IMR-90 (cell line): ENCODE measurements at regions not wholly inside any gene's neighbourhood (a gene's known extent, or its start where the extent isn't known, plus 50 kb on each side); places are given as distances from the start of the nearest gene placed in this dataset.

Experiments used
- ATAC-seq: fragments of 200-7000 bp; cut with Tn5 transposase; 2 replicates; pipeline ENCODE4 v1.9.1; 2020; ENCODE audit warnings: low read depth, mild to moderate bottlenecking, moderate library complexity
- BruUV-seq: library from RNA; stranded (reverse); fragments of 400-500 nt; replicated peaks from 2 replicates; lab custom pipeline; 2021; lab: Mats Ljungman, UMichigan
- CTCF ChIA-PET: fragments of 300-600 bp; formaldehyde crosslinking; extraction: SDS; loops from one replicate; lab custom pipeline; 2021; ENCODE audit warnings: antibody characterized with exemption; lab: Yijun Ruan, JAX
- POLR2A ChIA-PET: fragments of 300-600 bp; sonication (Branson Sonifier 250); formaldehyde crosslinking; loops from one replicate; lab custom pipeline; 2022; ENCODE audit warnings: antibody characterized with exemption; ENCODE audit not compliant: unreplicated experiment; lab: Charles Lee
- DNase-seq: peaks from one replicate; pipeline ENCODE4 v3.0.0; 2013
- H2AFZ ChIP-seq: replicated peaks from 2 replicates; pipeline ENCODE3; 2013; ENCODE audit warnings: low read length, mild to moderate bottlenecking; ENCODE audit not compliant: poor library complexity
- H2AK5ac ChIP-seq: 2 replicates; pipeline ENCODE4 v1.6.1; 2013; ENCODE audit warnings: low read depth, low read length, inconsistent platforms
- H2AK9ac ChIP-seq: replicated peaks from 2 replicates; pipeline ENCODE3; 2013; ENCODE audit warnings: mild to moderate bottlenecking, low read depth, low read length, moderate library complexity; ENCODE audit not compliant: poor library complexity
- H2BK120ac ChIP-seq: 2 replicates; pipeline ENCODE4 v1.6.1; 2013; ENCODE audit warnings: low read depth, low read length, inconsistent platforms
- H2BK15ac ChIP-seq: 3 replicates; pipeline ENCODE4 v1.6.1; 2013; ENCODE audit warnings: low read depth, low read length, inconsistent platforms
- H2BK20ac ChIP-seq: 2 replicates; pipeline ENCODE4 v1.6.1; 2013; ENCODE audit warnings: low read depth, mild to moderate bottlenecking, inconsistent platforms, low read length, moderate library complexity
- H2BK5ac ChIP-seq: 2 replicates; pipeline ENCODE4 v1.6.1; 2013; ENCODE audit warnings: mild to moderate bottlenecking, low read depth, low read length, inconsistent platforms; ENCODE audit not compliant: poor library complexity, severe bottlenecking
- H3K14ac ChIP-seq: replicated peaks from 2 replicates; pipeline ENCODE4 v1.6.1; 2013; ENCODE audit warnings: low read depth, low read length, inconsistent platforms
- H3K18ac ChIP-seq: 2 replicates; pipeline ENCODE4 v1.6.1; 2013; ENCODE audit warnings: low read depth, low read length, control low read depth
- H3K23ac ChIP-seq: 2 replicates; pipeline ENCODE4 v1.6.1; 2013; ENCODE audit warnings: low read depth, low read length, inconsistent platforms
- H3K27ac ChIP-seq: 2 replicates; pipeline ENCODE4 v1.5.1; 2013; ENCODE audit warnings: mild to moderate bottlenecking, control low read depth, low read length; ENCODE audit not compliant: insufficient read depth
- H3K27me3 ChIP-seq: 2 replicates; pipeline ENCODE4 v1.6.1; 2013; ENCODE audit warnings: low read length; ENCODE audit not compliant: control insufficient read depth, insufficient read depth
- H3K36me3 ChIP-seq: 2 replicates; pipeline ENCODE4 v1.6.1; 2013; ENCODE audit warnings: low read length, mixed read lengths; ENCODE audit not compliant: control insufficient read depth, insufficient read depth
- H3K4ac ChIP-seq: 2 replicates; pipeline ENCODE4 v1.6.1; 2013; ENCODE audit warnings: low read depth, low read length, inconsistent platforms
- H3K4me1 ChIP-seq: 2 replicates; pipeline ENCODE4 v1.6.1; 2013; ENCODE audit warnings: low read length, mixed read lengths; ENCODE audit not compliant: control insufficient read depth, insufficient read depth
- H3K4me2 ChIP-seq: 2 replicates; pipeline ENCODE4 v1.6.1; 2013; ENCODE audit warnings: low read depth, mild to moderate bottlenecking, control low read depth, low read length, moderate library complexity
- H3K4me3 ChIP-seq: 2 replicates; pipeline ENCODE4 v1.5.1; 2013; ENCODE audit warnings: low read depth, mild to moderate bottlenecking, control low read depth, low read length, moderate library complexity; ENCODE audit not compliant: insufficient read depth
- H3K56ac ChIP-seq: 2 replicates; pipeline ENCODE4 v1.6.1; 2013; ENCODE audit warnings: low read length, inconsistent platforms; ENCODE audit not compliant: insufficient read depth; ENCODE audit errors: extremely low read depth
- H3K79me1 ChIP-seq, 2 experiments: 2 replicates each; pipeline ENCODE4 v1.6.1; 2013; ENCODE audit warnings: low read length in 2 of 2, inconsistent platforms in 1 of 2, low read depth in 1 of 2
- H3K9ac ChIP-seq: 2 replicates; pipeline ENCODE4 v1.6.1; 2013; ENCODE audit warnings: low read depth, low read length, control low read depth
- H3K9me1 ChIP-seq: 2 replicates; pipeline ENCODE4 v1.6.1; 2013; ENCODE audit warnings: low read length, inconsistent platforms; ENCODE audit not compliant: insufficient read depth
- H3K9me3 ChIP-seq: 2 replicates; pipeline ENCODE4 v1.6.1; 2013; ENCODE audit warnings: low read length; ENCODE audit not compliant: control insufficient read depth, insufficient read depth
- H4K20me1 ChIP-seq: 2 replicates; pipeline ENCODE4 v1.6.1; 2013; ENCODE audit warnings: low read length, inconsistent platforms; ENCODE audit not compliant: insufficient read depth
- H4K5ac ChIP-seq: 2 replicates; pipeline ENCODE4 v1.6.1; 2013; ENCODE audit warnings: mild to moderate bottlenecking, low read depth, low read length, control low read depth
- H4K8ac ChIP-seq, 2 experiments: 2 replicates each; pipeline ENCODE4 v1.6.1; 2013; ENCODE audit warnings: low read depth in 2 of 2, low read length in 2 of 2, control low read depth in 1 of 2, inconsistent platforms in 1 of 2
- H4K91ac ChIP-seq: 2 replicates; pipeline ENCODE4 v1.6.1; 2013; ENCODE audit warnings: low read depth, low read length, inconsistent platforms; ENCODE audit not compliant: insufficient read depth
- MAFK ChIP-seq: IDR thresholded peaks from 2 replicates; pipeline ENCODE4 v1.6.1; 2012; ENCODE audit warnings: low read depth, low read length, improper control_type of control experiment
- WGBS, 2 experiments: methylation state at CpG; one replicate each; pipeline versions ENCODE4 v1.1.5 to v1.1.7; 2013; ENCODE audit warnings: missing lambda C conversion rate in 2 of 2; ENCODE audit not compliant: insufficient read length in 1 of 2; ENCODE audit errors: extremely low coverage in 2 of 2; 5-methylcytosine and 5-hydroxymethylcytosine counted together
- dilution Hi-C: fragments of 300-500 bp; cut with HindIII; formaldehyde crosslinking; loops from one replicate; pipeline ENCODE4 v1.14.3; 2018; ENCODE audit warnings: low sequenced_read_pairs; ENCODE audit not compliant: unreplicated experiment
- in situ Hi-C: fragments of 300-500 bp; cut with MboI; formaldehyde crosslinking; loops from 3 replicates; pipeline ENCODE4 v1.14.3; 2019; ENCODE audit warnings: low sequenced_read_pairs, inconsistent platforms, mixed read lengths
- intact Hi-C: fragments of 100-400 bp; cut with micrococcal nuclease; formaldehyde crosslinking; loops from 2 replicates; pipeline ENCODE4 v1.10.0; 2022

DNA sequence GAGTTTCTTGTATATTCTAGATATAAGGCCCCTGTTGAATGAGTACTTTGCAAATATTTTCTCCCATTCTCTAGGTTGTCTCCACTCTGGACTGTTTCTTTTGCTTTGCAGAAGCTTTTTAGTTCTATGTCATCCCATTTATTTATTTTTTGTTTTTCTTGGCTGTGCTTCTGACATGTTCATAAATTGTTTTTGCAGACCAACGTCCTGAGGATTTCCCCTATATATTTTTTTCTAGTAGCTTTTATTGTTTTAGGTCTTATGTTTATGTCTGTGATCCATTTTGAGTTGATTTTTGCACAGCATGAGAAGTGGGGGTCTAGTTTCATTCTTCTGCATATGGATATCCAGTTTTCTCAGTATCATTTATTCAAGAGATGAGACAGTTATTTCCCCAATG lies 70.4 kb upstream of the BTG1 start:
- no peaks in the 10 kb centered on the region for H3K9me1 ChIP-seq
- H3K4me2 ChIP-seq = no peak overlapping the region
- dilution Hi-C loops (no loop called here), in situ Hi-C loops (no loop called here), intact Hi-C loops (no loop called here)
- no peaks in the 10 kb centered on the region for H3K4me1 ChIP-seq
- no peak overlapping the region for H3K4ac ChIP-seq
- H2AK9ac ChIP-seq = no peak overlapping the region
- ChIA-PET CTCF (interaction anchor here (1.2 kb wide), 1 partner anchor 72 kb away, joined by 8 read pairs; no protein-coding TSS in a partner anchor), POLR2A (no interaction called here)
- no peak overlapping the region for H3K27ac ChIP-seq
- H2BK5ac ChIP-seq = no peak overlapping the region
- TF ChIP-seq MAFK = no peak
- H2BK120ac ChIP-seq = no peak overlapping the region
- no peak overlapping the region for H3K56ac ChIP-seq
- H3K27me3 ChIP-seq = no peaks in the 10 kb centered on the region
- H3K9me3 ChIP-seq = no peaks in the 10 kb centered on the region
- ATAC-seq (no peak), DNase-seq (no peak)
- no peaks in the 10 kb centered on the region for H4K20me1 ChIP-seq
- no peak overlapping the region for H3K14ac ChIP-seq
- H3K36me3 ChIP-seq = no peaks in the 10 kb centered on the region
- H3K23ac ChIP-seq = no peak overlapping the region
- no peak overlapping the region for H2BK15ac ChIP-seq
- H3K4me3 ChIP-seq = no peak overlapping the region
- H3K79me1 ChIP-seq = no peaks in the 10 kb centered on the region
- H2BK20ac ChIP-seq = no peak overlapping the region
- no CpG with 5 or more reads among the region's 1 CpG for WGBS, 2 experiments
- no TSS peak for BruUV-seq
- H4K91ac ChIP-seq = no peak overlapping the region
- no peak overlapping the region for H3K9ac ChIP-seq
- H4K5ac ChIP-seq = no peak overlapping the region
- no peak overlapping the region for H4K8ac ChIP-seq
- no peak overlapping the region for H2AFZ ChIP-seq
- no peak overlapping the region for H2AK5ac ChIP-seq
- H3K18ac ChIP-seq = no peak overlapping the region
